Fibroblast of upper back skin (primary cell): ENCODE measurements at regions not wholly inside any gene's neighbourhood (a gene's known extent, or its start where the extent isn't known, plus 50 kb on each side); places are given as distances from the start of the nearest gene placed in this dataset.
"Not testable (repeated sequence)": the region's sequence is repeated elsewhere in the genome, so short reads cannot be mapped to it uniquely, and the experiment has no call there.

Experiments used
- DNase-seq: peaks from one replicate; pipeline ENCODE4 v3.0.0-alpha.2; 2013

- peak; percentile 94 for DNase-seq
Observed at GRCh38 chr13:74770361-74770760, 636.2 kb upstream of the KLF12 start.

- DNase-seq, result no peak
Observed at GRCh38 chr13:74769333-74769732, 635.1 kb upstream of the KLF12 start.

- DNase-seq, result no peak
Observed at GRCh38 chr13:74768521-74769085, 634.4 kb upstream of the KLF12 start.

- DNase-seq, result peak; percentile 83
Observed at GRCh38 chr13:74767050-74767449, 632.8 kb upstream of the KLF12 start.

- DNase-seq, result no peak
Observed at GRCh38 chr13:74765955-74766354, 631.8 kb upstream of the KLF12 start.

GRCh38 chr13:74761801-74762757 is 627.9 kb upstream of the KLF12 start:
- peak; percentile 99 for DNase-seq

- DNase-seq, result no peak
Observed at GRCh38 chr13:74758188-74758587, 624.0 kb upstream of the KLF12 start.

- DNase-seq, result no peak
Observed at GRCh38 chr13:74755065-74755464, 620.9 kb upstream of the KLF12 start.

GRCh38 chr13:74751739-74752138 is 617.5 kb upstream of the KLF12 start:
- DNase-seq, result no peak

- no peak for DNase-seq
Observed at GRCh38 chr13:74747186-74747955, 613.2 kb upstream of the KLF12 start.

- no peak for DNase-seq
Observed at GRCh38 chr13:74743992-74744391, 609.8 kb upstream of the KLF12 start.

GRCh38 chr13:74741732-74742131 is 607.5 kb upstream of the KLF12 start:
- no peak for DNase-seq

GRCh38 chr13:74732736-74733385 is 598.7 kb upstream of the KLF12 start:
- peak; percentile 10 for DNase-seq

GRCh38 chr13:74731731-74732130 is 597.5 kb upstream of the KLF12 start:
- no peak for DNase-seq

GRCh38 chr13:74730556-74731331 is 596.5 kb upstream of the KLF12 start:
- DNase-seq, result no peak

- no peak for DNase-seq
Observed at GRCh38 chr13:74726206-74726605, 592.0 kb upstream of the KLF12 start.

GRCh38 chr13:74718232-74718842 is 584.1 kb upstream of the KLF12 start:
- DNase-seq, result not testable (repeated sequence)

- DNase-seq, result no peak
Observed at GRCh38 chr13:74715718-74716117, 581.5 kb upstream of the KLF12 start.

GRCh38 chr13:74710006-74710405 is 575.8 kb upstream of the KLF12 start:
- DNase-seq, result peak; percentile 34

- DNase-seq, result no peak
Observed at GRCh38 chr13:74709226-74709625, 575.0 kb upstream of the KLF12 start.

GRCh38 chr13:74708629-74709028 is 574.4 kb upstream of the KLF12 start:
- no peak for DNase-seq

GRCh38 chr13:74707291-74707690 is 573.1 kb upstream of the KLF12 start:
- no peak for DNase-seq
